NCI-H2081 treated with DMSO at 0.1 percent for 48 hours (cell line): ENCODE measurements at regions not wholly inside any gene's neighbourhood (a gene's known extent, or its start where the extent isn't known, plus 50 kb on each side); places are given as distances from the start of the nearest gene placed in this dataset.
"Not testable (repeated sequence)": the region's sequence is repeated elsewhere in the genome, so short reads cannot be mapped to it uniquely, and the experiment has no call there.

Experiments used
- DNase-seq: peaks from one replicate; lab custom pipeline; 2025; lab: John Stamatoyannopoulos, UW

- DNase-seq, result not testable (repeated sequence)
Observed at GRCh38 chr11:112714340-112714739, 246.9 kb upstream of the NCAM1 start.

- no peak for DNase-seq
Observed at GRCh38 chr11:112715056-112715455, 246.2 kb upstream of the NCAM1 start.

- DNase-seq, result no peak
Observed at GRCh38 chr11:112718483-112718882, 242.7 kb upstream of the NCAM1 start.

- DNase-seq, result no peak
Observed at GRCh38 chr11:112719736-112720525, 241.3 kb upstream of the NCAM1 start.

- DNase-seq, result no peak
Observed at GRCh38 chr11:112722148-112722547, 239.1 kb upstream of the NCAM1 start.

GRCh38 chr11:112722876-112723275 is 238.3 kb upstream of the NCAM1 start:
- no peak for DNase-seq

- no peak for DNase-seq
Observed at GRCh38 chr11:112723676-112724495, 237.3 kb upstream of the NCAM1 start.

- DNase-seq, result no peak
Observed at GRCh38 chr11:112724496-112724790, 236.8 kb upstream of the NCAM1 start.

GRCh38 chr11:112725636-112726035 is 235.6 kb upstream of the NCAM1 start:
- no peak for DNase-seq

- no peak for DNase-seq
Observed at GRCh38 chr11:112727341-112727841, 233.8 kb upstream of the NCAM1 start.

GRCh38 chr11:112728288-112728687 is 232.9 kb upstream of the NCAM1 start:
- DNase-seq, result no peak

GRCh38 chr11:112728716-112729115 is 232.5 kb upstream of the NCAM1 start:
- no peak for DNase-seq

- DNase-seq, result no peak
Observed at GRCh38 chr11:112730591-112730990, 230.6 kb upstream of the NCAM1 start.

GRCh38 chr11:112731538-112731937 is 229.7 kb upstream of the NCAM1 start:
- DNase-seq, result no peak

- DNase-seq, result no peak
Observed at GRCh38 chr11:112732031-112732430, 229.2 kb upstream of the NCAM1 start.

- no peak for DNase-seq
Observed at GRCh38 chr11:112734207-112734606, 227.0 kb upstream of the NCAM1 start.

- no peak for DNase-seq
Observed at GRCh38 chr11:112735470-112735869, 225.8 kb upstream of the NCAM1 start.

GRCh38 chr11:112744041-112744440 is 217.2 kb upstream of the NCAM1 start:
- DNase-seq, result peak; percentile 75

- DNase-seq, result no peak
Observed at GRCh38 chr11:112745973-112746372, 215.2 kb upstream of the NCAM1 start.

- no peak for DNase-seq
Observed at GRCh38 chr11:112748252-112748651, 213.0 kb upstream of the NCAM1 start.

- no peak for DNase-seq
Observed at GRCh38 chr11:112748713-112749543, 212.3 kb upstream of the NCAM1 start.

GRCh38 chr11:112751329-112751728 is 209.9 kb upstream of the NCAM1 start:
- DNase-seq, result no peak
